ENCODE measurements at regions not wholly inside any gene's neighbourhood (a gene's known extent, or its start where the extent isn't known, plus 50 kb on each side); places are given as distances from the start of the nearest gene placed in this dataset.

- Histone ChIP-seq H3K4me2 (ENCODE audit: low read depth, low read length) (no peak overlapping the region), H2AK9ac (replicated peaks; ENCODE audit: low read depth, low read length, poor library complexity) (no peak overlapping the region), H3K79me1 (ENCODE audit: low read depth in 1 of 2, low read length in 2 of 2) (no peaks in the 10 kb centered on the region), H3K9me1 (ENCODE audit: insufficient read depth, low read length) (no peaks in the 10 kb centered on the region), H2AFZ (replicated peaks; ENCODE audit: low read length, poor library complexity) (no peak overlapping the region), H3K14ac (replicated peaks; ENCODE audit: low read depth, low read length) (no peak overlapping the region), H3K9ac (ENCODE audit: low read depth, low read length) (no peak overlapping the region), H3K18ac (ENCODE audit: low read depth, low read length) (no peak overlapping the region), H2BK15ac (ENCODE audit: low read depth, low read length) (no peak overlapping the region), H4K91ac (ENCODE audit: insufficient read depth, low read depth, low read length) (no peak overlapping the region), H4K5ac (ENCODE audit: low read depth, low read length) (no peak overlapping the region), H2BK5ac (ENCODE audit: low read depth, low read length, poor library complexity, severe bottlenecking) (no peak overlapping the region), H3K23ac (ENCODE audit: low read depth, low read length) (no peak overlapping the region), H4K20me1 (ENCODE audit: insufficient read depth, low read length) (no peaks in the 10 kb centered on the region), H2BK20ac (ENCODE audit: low read depth, low read length) (no peak overlapping the region), H3K4ac (ENCODE audit: low read depth, low read length) (no peak overlapping the region), H3K56ac (ENCODE audit: extremely low read depth, insufficient read depth, low read length) (no peak overlapping the region), H3K36me3 (ENCODE audit: control insufficient read depth, insufficient read depth, low read length) (no peaks in the 10 kb centered on the region), H2AK5ac (ENCODE audit: low read depth, low read length) (no peak overlapping the region), H3K27ac (ENCODE audit: insufficient read depth, low read length) (no peak overlapping the region), H3K4me3 (ENCODE audit: insufficient read depth, low read depth, low read length) (no peak overlapping the region), H3K9me3 (ENCODE audit: control insufficient read depth, insufficient read depth, low read length) (no peaks in the 10 kb centered on the region), H3K4me1 (ENCODE audit: control insufficient read depth, insufficient read depth, low read length) (no peaks in the 10 kb centered on the region), H2BK120ac (ENCODE audit: low read depth, low read length) (no peak overlapping the region), H3K27me3 (ENCODE audit: control insufficient read depth, insufficient read depth, low read length) (no peaks in the 10 kb centered on the region), H4K8ac (ENCODE audit: low read depth in 2 of 2, low read length in 2 of 2) (no peak overlapping the region)
- POLR2A ChIA-PET (ENCODE audit: unreplicated experiment): no interaction called here
- ATAC-seq (ENCODE audit: low read depth): no peak
- no TSS peak for BruUV-seq (replicated peaks)
- WGBS, 2 experiments (ENCODE audit: extremely low coverage in 2 of 2, insufficient read length in 1 of 2): no CpG with 5 or more reads among the region's 2 CpGs
- TF ChIP-seq MXI1 (IDR thresholded peaks at IDR 0.05; ENCODE audit: borderline replicate concordance, low read depth, low read length): no peak
- no peak for TF ChIP-seq SMC3 (IDR thresholded peaks at IDR 0.05; ENCODE audit: low read depth, low read length)
- no peak for TF ChIP-seq MAZ (IDR thresholded peaks at IDR 0.05; ENCODE audit: borderline replicate concordance, low read depth, low read length)
- TF ChIP-seq RAD21 (IDR thresholded peaks at IDR 0.05; ENCODE audit: low read length): no peak
- TF ChIP-seq CEBPB (IDR thresholded peaks at IDR 0.05; ENCODE audit: low read depth, low read length): no peak
- no peak for TF ChIP-seq RFX5 (IDR thresholded peaks at IDR 0.05; ENCODE audit: low read depth, low read length)
- TF ChIP-seq USF2 (IDR thresholded peaks at IDR 0.05; ENCODE audit: low read depth, low read length): no peak
- no peak for TF ChIP-seq CTCF (conservative IDR thresholded peaks at IDR 0.05; ENCODE audit: low read depth, low read length)
- TF ChIP-seq RCOR1 (IDR thresholded peaks at IDR 0.05; ENCODE audit: insufficient replicate concordance, low read length): no peak
- TF ChIP-seq CHD1 (IDR thresholded peaks at IDR 0.05; ENCODE audit: low read depth, low read length): no peak
- TF ChIP-seq FOS (IDR thresholded peaks at IDR 0.05; ENCODE audit: low read depth, low read length): no peak
- no peak for TF ChIP-seq NFE2L2 (IDR thresholded peaks at IDR 0.05; ENCODE audit: low read depth, low read length)
- TF ChIP-seq ELK1 (IDR thresholded peaks at IDR 0.05; ENCODE audit: borderline replicate concordance, low read depth, low read length): no peak
- TF ChIP-seq MAFK (IDR thresholded peaks at IDR 0.05; ENCODE audit: low read depth, low read length): no peak
- no peak for TF ChIP-seq POLR2A (IDR thresholded peaks at IDR 0.05; ENCODE audit: low read depth, low read length)
- TF ChIP-seq BHLHE40 (IDR thresholded peaks at IDR 0.05; ENCODE audit: low read depth, low read length): no peak
- CTCF ChIA-PET: no interaction called here
- dilution Hi-C loops (cut with HindIII; ENCODE audit: low sequenced_read_pairs, unreplicated experiment): no loop called here
- intact Hi-C loops (cut with micrococcal nuclease): no loop called here
- DNase-seq: no peak
- in situ Hi-C loops (cut with MboI; ENCODE audit: low sequenced_read_pairs): no loop called here
These were observed 271.7 kb upstream of the KLF4 start for GRCh38 chr9:107761307-107761706.
